ENCODE measurements at regions not wholly inside any gene's neighbourhood (a gene's known extent, or its start where the extent isn't known, plus 50 kb on each side); places are given as distances from the start of the nearest gene placed in this dataset.

- TF ChIP-seq CTCF (conservative IDR thresholded peaks at IDR 0.05 in 1 of 2, IDR thresholded peaks at IDR 0.05 in 1 of 2; ENCODE audit: extremely low read depth in 1 of 2, insufficient read depth in 1 of 2, low read depth in 1 of 2, low read length in 2 of 2): no peak
- no peak for TF ChIP-seq EZH2 (IDR thresholded peaks at IDR 0.05; ENCODE audit: borderline replicate concordance, low read length)
These were observed 79.9 kb downstream of the ISOC1 start for GRCh38 chr5:129174480-129174879.
